ENCODE measurements at regions not wholly inside any gene's neighbourhood (a gene's known extent, or its start where the extent isn't known, plus 50 kb on each side); places are given as distances from the start of the nearest gene placed in this dataset.
"Not testable (repeated sequence)": the region's sequence is repeated elsewhere in the genome, so short reads cannot be mapped to it uniquely, and the experiment has no call there.

GRCh38 chr5:91446880-91447279 is 63.8 kb upstream of the ARRDC3 start:
- not testable (repeated sequence) for TF ChIP-seq CTCF (IDR thresholded peaks at IDR 0.05; ENCODE audit: extremely low read depth in 1 of 2, insufficient read depth in 1 of 2, low read depth in 1 of 2, low read length in 2 of 2); POLR2A (IDR thresholded peaks at IDR 0.05; ENCODE audit: low read depth, low read length); POLR2AphosphoS5 (IDR thresholded peaks at IDR 0.05; ENCODE audit: insufficient read depth, low read depth, low read length); FOS (IDR thresholded peaks at IDR 0.05; ENCODE audit: borderline replicate concordance, insufficient read depth, low read length)

Measured in endothelial cell of umbilical vein (primary cell).